ENCODE measurements at regions not wholly inside any gene's neighbourhood (a gene's known extent, or its start where the extent isn't known, plus 50 kb on each side); places are given as distances from the start of the nearest gene placed in this dataset.

GRCh38 chr1:189927641-189928040, 550.0 kb downstream of the BRINP3 start:
- DNase-seq (ENCODE audit: low spot score) (no peak), ATAC-seq (ENCODE audit: low read depth) (no peak)
- Histone ChIP-seq H3K27ac (ENCODE audit: poor library complexity, severe bottlenecking) (no peak overlapping the region), H3K36me3 (ENCODE audit: low read depth) (no peaks in the 10 kb centered on the region), H3K27me3 (ENCODE audit: insufficient read depth, poor library complexity, severe bottlenecking) (no peaks in the 10 kb centered on the region), H3K4me3 (ENCODE audit: severe bottlenecking) (no peak overlapping the region), H3K9me3 (ENCODE audit: severe bottlenecking) (no peaks in the 10 kb centered on the region), H3K4me1 (ENCODE audit: insufficient read depth, poor library complexity, severe bottlenecking) (no peaks in the 10 kb centered on the region)
- TF ChIP-seq CTCF (IDR thresholded peaks at IDR 0.05; ENCODE audit: poor library complexity, severe bottlenecking) = no peak

- Histone ChIP-seq H3K36me3 (ENCODE audit: low read depth) (no peaks in the 10 kb centered on the region), H3K4me1 (ENCODE audit: insufficient read depth, poor library complexity, severe bottlenecking) (no peaks in the 10 kb centered on the region), H3K27me3 (ENCODE audit: insufficient read depth, poor library complexity, severe bottlenecking) (no peaks in the 10 kb centered on the region), H3K4me3 (ENCODE audit: severe bottlenecking) (no peak overlapping the region), H3K9me3 (ENCODE audit: severe bottlenecking) (no peaks in the 10 kb centered on the region), H3K27ac (ENCODE audit: poor library complexity, severe bottlenecking) (no peak overlapping the region)
- TF ChIP-seq CTCF (IDR thresholded peaks at IDR 0.05; ENCODE audit: poor library complexity, severe bottlenecking) = no peak
- ATAC-seq (ENCODE audit: low read depth) (no peak), DNase-seq (ENCODE audit: low spot score) (no peak)
Measured at GRCh38 chr1:189929501-189930099, 548.1 kb downstream of the BRINP3 start.

GRCh38 chr1:189936861-189937260, 540.8 kb downstream of the BRINP3 start:
- no peak for ATAC-seq (ENCODE audit: low read depth)
- no peak for DNase-seq (ENCODE audit: low spot score)
- Histone ChIP-seq H3K4me3 (ENCODE audit: severe bottlenecking) (no peak overlapping the region), H3K9me3 (ENCODE audit: severe bottlenecking) (no peaks in the 10 kb centered on the region), H3K4me1 (ENCODE audit: insufficient read depth, poor library complexity, severe bottlenecking) (no peaks in the 10 kb centered on the region), H3K27ac (ENCODE audit: poor library complexity, severe bottlenecking) (no peak overlapping the region), H3K27me3 (ENCODE audit: insufficient read depth, poor library complexity, severe bottlenecking) (no peaks in the 10 kb centered on the region), H3K36me3 (ENCODE audit: low read depth) (no peaks in the 10 kb centered on the region)
- TF ChIP-seq CTCF (IDR thresholded peaks at IDR 0.05; ENCODE audit: poor library complexity, severe bottlenecking) = no peak

- H3K9me3 ChIP-seq (ENCODE audit: severe bottlenecking) = no peaks in the 10 kb centered on the region
- no peak for DNase-seq (ENCODE audit: low spot score)
- H3K4me1 ChIP-seq (ENCODE audit: insufficient read depth, poor library complexity, severe bottlenecking) = no peaks in the 10 kb centered on the region
- peak; percentile 38; the same call in 1 of the 3 replicates for ATAC-seq (ENCODE audit: low read depth)
- no peaks in the 10 kb centered on the region for H3K27me3 ChIP-seq (ENCODE audit: insufficient read depth, poor library complexity, severe bottlenecking)
- no peak overlapping the region for H3K27ac ChIP-seq (ENCODE audit: poor library complexity, severe bottlenecking)
- no peak overlapping the region for H3K4me3 ChIP-seq (ENCODE audit: severe bottlenecking)
- no peak for TF ChIP-seq CTCF (IDR thresholded peaks at IDR 0.05; ENCODE audit: poor library complexity, severe bottlenecking)
- H3K36me3 ChIP-seq (ENCODE audit: low read depth) = no peaks in the 10 kb centered on the region
Measured at GRCh38 chr1:189939967-189940366, 537.7 kb downstream of the BRINP3 start.

- Histone ChIP-seq H3K9me3 (ENCODE audit: severe bottlenecking) (no peaks in the 10 kb centered on the region), H3K36me3 (ENCODE audit: low read depth) (no peaks in the 10 kb centered on the region), H3K27me3 (ENCODE audit: insufficient read depth, poor library complexity, severe bottlenecking) (no peaks in the 10 kb centered on the region), H3K27ac (ENCODE audit: poor library complexity, severe bottlenecking) (no peak overlapping the region), H3K4me1 (ENCODE audit: insufficient read depth, poor library complexity, severe bottlenecking) (no peaks in the 10 kb centered on the region), H3K4me3 (ENCODE audit: severe bottlenecking) (no peak overlapping the region)
- no peak for ATAC-seq (ENCODE audit: low read depth)
- DNase-seq (ENCODE audit: low spot score) = no peak
- TF ChIP-seq CTCF (IDR thresholded peaks at IDR 0.05; ENCODE audit: poor library complexity, severe bottlenecking) = no peak
Measured at GRCh38 chr1:189941922-189942321, 535.7 kb downstream of the BRINP3 start.
